ENCODE measurements at regions not wholly inside any gene's neighbourhood (a gene's known extent, or its start where the extent isn't known, plus 50 kb on each side); places are given as distances from the start of the nearest gene placed in this dataset.

DNA sequence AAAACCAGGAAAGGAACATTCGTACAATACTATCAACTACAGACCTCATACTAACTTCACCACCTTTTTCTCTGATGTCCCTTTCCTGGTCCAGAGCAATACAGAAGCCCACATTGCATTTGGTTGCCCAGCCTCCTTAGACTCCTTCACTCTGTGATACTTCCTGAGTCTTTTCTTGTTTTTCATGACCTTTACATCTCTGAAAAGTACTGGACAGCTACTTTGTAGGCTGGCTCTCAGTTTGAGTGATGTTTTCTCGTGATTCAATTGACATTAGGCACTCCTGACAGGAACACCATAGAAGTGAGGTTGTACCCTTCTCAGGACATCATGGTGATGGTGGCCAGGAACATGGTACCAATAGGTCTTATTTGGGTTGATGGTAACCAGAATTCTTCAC lies 185.9 kb upstream of the SLC39A10 start:
- Histone ChIP-seq H3K4me1 (ENCODE audit: low read length) (peaks cover 53% of the 10 kb centered on the region), H3K27ac (ENCODE audit: low read length) (peak overlapping the region; percentile 64), H3K27me3 (replicated peaks; ENCODE audit: insufficient read depth, low read length) (no peaks in the 10 kb centered on the region), H3K9me3 (replicated peaks; ENCODE audit: insufficient read depth, low read length) (no peaks in the 10 kb centered on the region), H3K79me2 (ENCODE audit: low read length) (no peaks in the 10 kb centered on the region), H4K20me1 (ENCODE audit: insufficient read depth, low read length) (no peaks in the 10 kb centered on the region), H2AFZ (ENCODE audit: low read length) (peak overlapping the region; percentile 33; the same call in 1 of the 2 replicates), H3K4me3 (ENCODE audit: low read length) (no peak overlapping the region; the same call in 1 of the 2 replicates), H3K9me2 (replicated peaks; ENCODE audit: insufficient read depth, low read length) (no peaks in the 10 kb centered on the region), H3K36me3 (replicated peaks; ENCODE audit: insufficient read depth, low read length) (no peaks in the 10 kb centered on the region), H3K9ac (ENCODE audit: low read length) (peak overlapping the region; percentile 5; the same call in 1 of the 2 replicates), H3K4me2 (ENCODE audit: low read depth, low read length) (peak overlapping the region; percentile 35), H3F3A (ENCODE audit: insufficient read depth, low read length) (peaks cover 29% of the 10 kb centered on the region)
- TF ChIP-seq EZH2 (optimal IDR thresholded peaks at IDR 0.05; ENCODE audit: low read depth, low read length) (no peak), EZH2phosphoT487 (IDR thresholded peaks at IDR 0.05; ENCODE audit: low read length) (no peak)
- TF ChIP-seq, protein P1, sequence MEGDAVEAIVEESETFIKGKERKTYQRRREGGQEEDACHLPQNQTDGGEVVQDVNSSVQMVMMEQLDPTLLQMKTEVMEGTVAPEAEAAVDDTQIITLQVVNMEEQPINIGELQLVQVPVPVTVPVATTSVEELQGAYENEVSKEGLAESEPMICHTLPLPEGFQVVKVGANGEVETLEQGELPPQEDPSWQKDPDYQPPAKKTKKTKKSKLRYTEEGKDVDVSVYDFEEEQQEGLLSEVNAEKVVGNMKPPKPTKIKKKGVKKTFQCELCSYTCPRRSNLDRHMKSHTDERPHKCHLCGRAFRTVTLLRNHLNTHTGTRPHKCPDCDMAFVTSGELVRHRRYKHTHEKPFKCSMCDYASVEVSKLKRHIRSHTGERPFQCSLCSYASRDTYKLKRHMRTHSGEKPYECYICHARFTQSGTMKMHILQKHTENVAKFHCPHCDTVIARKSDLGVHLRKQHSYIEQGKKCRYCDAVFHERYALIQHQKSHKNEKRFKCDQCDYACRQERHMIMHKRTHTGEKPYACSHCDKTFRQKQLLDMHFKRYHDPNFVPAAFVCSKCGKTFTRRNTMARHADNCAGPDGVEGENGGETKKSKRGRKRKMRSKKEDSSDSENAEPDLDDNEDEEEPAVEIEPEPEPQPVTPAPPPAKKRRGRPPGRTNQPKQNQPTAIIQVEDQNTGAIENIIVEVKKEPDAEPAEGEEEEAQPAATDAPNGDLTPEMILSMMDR (IDR thresholded peaks at IDR 0.05; ENCODE audit: low read length): no peak
- no peak for DNase-seq

DNA sequence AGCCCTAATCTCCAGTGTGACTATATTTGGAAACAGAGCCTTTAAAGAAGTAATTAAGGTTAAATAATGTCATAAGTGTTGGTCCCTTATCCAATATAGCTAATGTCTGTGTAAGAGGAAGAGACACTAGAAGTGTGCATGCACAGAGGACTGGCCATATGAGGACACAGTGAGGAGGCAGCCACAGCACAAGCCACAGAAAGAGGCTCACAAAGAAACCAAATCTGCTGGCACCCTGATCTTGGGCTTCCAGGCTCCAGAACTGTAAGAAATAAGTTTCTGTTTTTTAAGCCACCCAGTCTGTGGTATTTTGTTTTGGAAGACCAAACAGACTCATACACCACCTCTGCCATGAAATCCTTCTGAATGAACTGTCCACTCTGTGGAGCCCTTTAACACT lies 186.4 kb upstream of the SLC39A10 start:
- Histone ChIP-seq H3K4me2 (ENCODE audit: low read depth, low read length) (peak overlapping the region; percentile 35), H3K9me2 (replicated peaks; ENCODE audit: insufficient read depth, low read length) (no peaks in the 10 kb centered on the region)

DNA sequence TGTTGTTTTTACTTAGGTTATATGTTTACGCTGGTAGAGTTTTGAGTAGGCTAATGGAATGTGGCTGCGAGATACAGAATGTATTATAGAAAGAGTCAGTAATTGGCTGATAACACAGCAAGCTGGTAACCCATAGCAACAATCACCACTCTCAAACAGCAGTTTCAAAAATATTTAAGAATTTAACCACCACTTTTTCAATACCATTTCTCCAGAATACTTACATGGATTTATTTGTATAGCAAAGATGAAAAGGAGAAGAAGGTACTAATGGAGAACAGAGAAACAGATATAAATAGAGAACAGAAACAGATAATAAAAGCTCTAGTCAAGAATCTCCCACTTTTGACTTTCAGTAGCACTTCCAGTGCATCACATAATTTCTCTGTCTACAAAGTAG lies 188.3 kb upstream of the SLC39A10 start:
- H3K4me3 ChIP-seq (ENCODE audit: low read length): peak overlapping the region; percentile 0; the same call in 1 of the 2 replicates
- no peaks in the 10 kb centered on the region for H3K27me3 ChIP-seq (replicated peaks; ENCODE audit: insufficient read depth, low read length)
- no peak overlapping the region for H2AFZ ChIP-seq (ENCODE audit: low read length)
- H3K9me3 ChIP-seq (replicated peaks; ENCODE audit: insufficient read depth, low read length): no peaks in the 10 kb centered on the region
- H3K27ac ChIP-seq (ENCODE audit: low read length): peak overlapping the region; percentile 64
- DNase-seq: peak; percentile 53
- H3K36me3 ChIP-seq (replicated peaks; ENCODE audit: insufficient read depth, low read length): no peaks in the 10 kb centered on the region
- peaks cover 53% of the 10 kb centered on the region for H3K4me1 ChIP-seq (ENCODE audit: low read length)
- H3K79me2 ChIP-seq (ENCODE audit: low read length): no peaks in the 10 kb centered on the region
- TF ChIP-seq, protein P1 (IDR thresholded peaks at IDR 0.05; ENCODE audit: low read length): no peak
- no peak for TF ChIP-seq EZH2phosphoT487 (IDR thresholded peaks at IDR 0.05; ENCODE audit: low read length)
- no peak for TF ChIP-seq EZH2 (optimal IDR thresholded peaks at IDR 0.05; ENCODE audit: low read depth, low read length)
- peak overlapping the region; percentile 11; the same call in 1 of the 2 replicates for H3K9ac ChIP-seq (ENCODE audit: low read length)
- H3K9me2 ChIP-seq (replicated peaks; ENCODE audit: insufficient read depth, low read length): no peaks in the 10 kb centered on the region
- H3F3A ChIP-seq (ENCODE audit: insufficient read depth, low read length): peaks cover 29% of the 10 kb centered on the region
- no peaks in the 10 kb centered on the region for H4K20me1 ChIP-seq (ENCODE audit: insufficient read depth, low read length)
- peak overlapping the region; percentile 57 for H3K4me2 ChIP-seq (ENCODE audit: low read depth, low read length)

More for the DNA sequence above, 186.4 kb upstream of the SLC39A10 start:
- no peaks in the 10 kb centered on the region for H3K79me2 ChIP-seq (ENCODE audit: low read length)
- peaks cover 53% of the 10 kb centered on the region for H3K4me1 ChIP-seq (ENCODE audit: low read length)
- H3K27ac ChIP-seq (ENCODE audit: low read length): peak overlapping the region; percentile 64; the same call in 1 of the 2 replicates
- no peaks in the 10 kb centered on the region for H3K9me3 ChIP-seq (replicated peaks; ENCODE audit: insufficient read depth, low read length)
- peak overlapping the region; percentile 5; the same call in 1 of the 2 replicates for H3K9ac ChIP-seq (ENCODE audit: low read length)
- no peaks in the 10 kb centered on the region for H4K20me1 ChIP-seq (ENCODE audit: insufficient read depth, low read length)
- peaks cover 29% of the 10 kb centered on the region for H3F3A ChIP-seq (ENCODE audit: insufficient read depth, low read length)
- H3K27me3 ChIP-seq (replicated peaks; ENCODE audit: insufficient read depth, low read length): no peaks in the 10 kb centered on the region
- TF ChIP-seq, protein P1 (IDR thresholded peaks at IDR 0.05; ENCODE audit: low read length): no peak
- TF ChIP-seq EZH2 (optimal IDR thresholded peaks at IDR 0.05; ENCODE audit: low read depth, low read length) (no peak), EZH2phosphoT487 (IDR thresholded peaks at IDR 0.05; ENCODE audit: low read length) (no peak)
- H3K4me3 ChIP-seq (ENCODE audit: low read length): no peak overlapping the region
- no peak for DNase-seq
- no peak overlapping the region for H2AFZ ChIP-seq (ENCODE audit: low read length)
- no peaks in the 10 kb centered on the region for H3K36me3 ChIP-seq (replicated peaks; ENCODE audit: insufficient read depth, low read length)
